Superior temporal gyrus (tissue), 1 donor: ENCODE measurements at regions not wholly inside any gene's neighbourhood (a gene's known extent, or its start where the extent isn't known, plus 50 kb on each side); places are given as distances from the start of the nearest gene placed in this dataset.
"Not testable (repeated sequence)": the region's sequence is repeated elsewhere in the genome, so short reads cannot be mapped to it uniquely, and the experiment has no call there.

Experiments used
- DNase-seq: peaks from one replicate; pipeline ENCODE4 v3.0.0-alpha.2; 2016; ENCODE audit errors: extremely low spot score

DNA sequence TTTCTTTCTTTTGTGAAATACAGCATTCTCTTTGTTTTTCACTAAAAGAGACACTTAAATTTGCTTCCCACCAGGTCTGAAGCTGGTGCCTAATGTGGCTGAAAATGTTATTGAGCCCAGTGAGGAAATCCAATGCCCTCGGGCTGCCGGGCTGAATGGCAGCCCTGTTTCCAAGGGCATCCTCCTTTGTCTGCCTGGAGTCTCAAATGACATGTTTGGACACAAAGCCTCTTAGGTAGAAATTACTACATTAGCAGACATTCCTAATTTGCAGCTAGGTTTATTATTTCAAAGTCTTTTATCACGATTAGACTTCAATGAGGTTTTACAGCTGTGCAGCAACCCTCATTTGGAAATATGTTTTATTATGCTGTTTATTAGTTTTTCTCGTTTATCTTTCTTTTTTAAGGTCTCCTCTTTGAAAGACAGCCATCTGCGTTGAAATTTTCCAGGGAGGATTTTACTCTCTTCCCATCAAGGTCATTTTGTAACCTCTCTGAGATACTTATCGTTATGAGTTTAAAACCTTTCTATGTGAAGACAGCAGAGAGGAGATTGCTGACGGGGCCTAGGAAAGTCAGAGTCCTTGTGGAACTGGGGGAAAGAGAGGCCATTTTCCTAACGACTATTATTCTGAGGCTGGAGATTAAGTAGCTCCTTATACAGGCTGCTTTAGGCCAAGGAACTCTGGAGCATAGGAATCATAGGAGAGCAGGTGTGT, 59.0 kb upstream of the ZNF532 start:
- DNase-seq = peak; percentile 32

DNA sequence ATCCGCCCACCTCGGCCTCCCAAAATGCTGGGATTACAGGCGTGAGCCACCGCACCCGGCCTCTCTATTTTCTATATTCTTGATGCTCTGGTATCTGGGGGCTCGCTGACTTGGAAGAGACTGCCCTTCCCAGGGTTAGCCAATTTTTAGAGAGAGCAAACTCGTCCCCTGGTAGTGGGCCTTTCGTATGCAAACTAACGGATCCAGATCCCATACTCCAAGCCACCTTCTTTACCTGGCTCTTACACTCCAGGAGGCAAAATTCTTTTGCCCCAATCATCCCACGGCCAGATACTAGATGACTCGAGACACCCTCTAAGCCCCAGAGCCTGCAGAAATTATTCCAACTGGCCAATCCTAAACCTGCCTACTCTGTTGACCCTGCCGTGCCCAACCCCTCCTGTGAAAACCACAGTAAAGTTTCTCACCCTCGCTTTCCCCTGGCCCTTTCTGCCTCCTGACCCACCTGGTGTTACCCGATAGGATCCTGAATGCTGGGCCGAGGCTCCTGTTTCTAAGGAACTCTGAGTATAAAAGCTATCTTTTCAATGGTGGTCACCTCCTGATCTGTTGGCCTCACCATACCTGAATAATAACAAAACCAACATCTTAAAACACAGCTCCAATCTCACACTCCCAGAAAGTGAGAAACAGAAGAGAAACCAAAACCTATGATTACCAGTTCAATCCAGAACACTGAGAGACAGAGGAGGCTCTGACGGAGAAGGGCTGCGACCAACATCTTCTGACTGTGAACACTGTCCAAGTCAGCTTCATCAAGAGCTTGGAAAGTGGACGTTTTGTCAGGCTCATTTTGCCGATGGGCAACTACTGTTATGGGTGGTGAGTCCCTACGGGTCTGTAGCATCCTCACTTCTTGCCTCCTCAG, 57.6 kb upstream of the ZNF532 start:
- no peak for DNase-seq

DNA sequence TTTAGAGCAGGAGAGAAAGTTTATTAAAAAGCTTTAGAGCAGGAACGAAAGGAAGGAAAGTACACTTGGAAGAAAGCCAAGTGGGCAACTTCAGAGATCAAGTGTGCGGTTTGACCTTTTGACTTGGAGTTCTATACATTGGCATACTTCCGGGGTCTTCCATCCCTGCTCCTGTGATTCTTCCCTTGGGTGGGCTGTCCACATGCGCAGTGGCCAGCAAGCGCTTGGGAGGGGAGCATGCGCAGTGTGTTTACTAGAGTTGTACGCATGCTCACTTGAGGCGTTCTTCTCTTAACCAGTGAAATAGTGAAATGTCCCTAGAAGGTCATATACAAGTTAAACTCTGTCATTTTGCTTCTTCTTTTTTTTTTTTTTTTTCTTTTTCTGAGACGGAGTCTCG, 56.9 kb upstream of the ZNF532 start:
- DNase-seq = no peak

DNA sequence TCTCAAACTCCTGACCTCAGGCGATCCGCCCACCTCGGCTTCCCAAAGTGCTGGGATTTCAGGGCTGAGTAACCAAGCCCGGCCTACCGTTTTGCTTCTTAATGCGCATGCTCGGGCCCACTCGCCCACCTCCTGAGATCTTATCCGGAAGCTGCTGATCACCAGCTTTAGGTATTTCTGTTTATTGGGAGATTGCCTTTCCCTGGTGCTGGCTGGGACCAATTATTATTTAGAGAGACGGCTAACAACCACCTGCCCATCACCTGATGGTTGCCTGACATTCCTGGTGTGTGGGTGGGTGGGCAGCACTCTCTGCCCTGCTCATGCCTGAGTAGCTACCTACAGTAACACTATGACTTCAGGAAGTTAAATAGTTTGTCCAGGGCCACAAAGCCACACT, 56.3 kb upstream of the ZNF532 start:
- no peak for DNase-seq

DNA sequence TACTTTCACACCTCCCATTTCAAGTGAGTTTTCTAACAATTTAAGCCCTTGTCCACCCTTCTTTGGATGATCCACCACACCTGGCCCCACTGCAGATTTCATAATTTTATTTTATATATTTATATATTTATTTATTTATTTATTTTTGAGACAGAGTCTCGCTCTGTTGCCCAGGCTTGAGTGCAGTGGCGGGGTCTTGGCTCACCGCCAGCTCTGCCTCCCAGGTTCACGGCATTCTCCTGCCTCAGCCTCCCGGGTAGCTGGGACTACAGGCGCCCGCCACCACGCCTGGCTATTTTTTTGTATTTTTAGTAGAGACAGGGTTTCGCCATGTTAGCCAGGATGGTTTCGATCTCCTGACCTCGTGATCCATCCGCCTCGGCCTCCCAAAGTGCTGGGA, 52.8 kb upstream of the ZNF532 start:
- DNase-seq = not testable (repeated sequence)

- DNase-seq = peak; percentile 69
Observed at GRCh38 chr18:58813105-58813504, 51.6 kb upstream of the ZNF532 start.

DNA sequence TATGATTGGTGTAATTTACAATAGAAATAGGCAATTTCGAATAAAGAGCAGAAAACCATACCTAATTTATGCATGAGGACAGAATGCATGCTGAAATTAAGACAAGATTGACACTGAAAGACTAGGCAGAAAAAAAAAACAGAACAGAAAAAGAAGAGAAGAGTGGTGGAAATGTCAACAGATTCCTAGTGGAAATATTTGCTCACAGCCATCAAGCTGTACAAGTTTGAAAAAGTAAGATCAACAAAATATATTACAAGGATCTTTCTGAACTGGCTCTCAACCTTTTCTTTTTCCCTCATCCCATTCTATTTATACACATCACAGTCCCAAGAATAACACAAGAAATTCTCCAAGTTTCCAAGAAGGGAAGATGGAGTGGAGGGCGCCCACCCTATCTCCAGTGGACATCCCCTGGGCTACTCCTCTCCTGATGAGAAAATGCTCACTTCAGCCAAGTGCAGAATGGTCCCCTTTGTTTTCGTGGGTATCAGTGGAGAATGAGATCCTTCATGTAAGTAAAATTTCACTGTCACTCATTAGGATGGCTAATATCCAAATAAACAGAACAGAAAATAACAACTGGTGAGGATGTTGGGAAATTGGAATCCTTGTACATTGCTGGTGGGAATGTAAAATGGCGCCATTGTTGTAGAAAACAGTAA, 51.0 kb upstream of the ZNF532 start:
- DNase-seq = peak; percentile 79

DNA sequence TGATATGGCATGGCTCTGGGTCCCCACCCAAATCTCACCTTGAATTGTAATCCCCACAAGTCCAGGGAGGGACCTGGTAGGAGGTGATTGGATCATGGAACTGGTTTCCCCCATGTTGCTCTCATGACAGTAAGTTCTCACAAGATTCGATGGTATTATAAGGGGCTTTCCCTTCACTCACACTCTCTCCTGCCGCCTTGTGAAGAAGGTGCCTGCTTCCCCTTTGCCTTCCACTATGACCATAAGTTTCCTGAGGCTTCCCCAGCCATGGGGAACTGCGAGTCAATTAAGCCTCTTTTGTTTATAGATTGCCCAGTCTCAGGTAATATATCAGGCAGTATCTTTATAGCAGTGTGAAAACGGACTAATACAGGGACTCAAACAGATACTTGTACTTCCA, 50.4 kb upstream of the ZNF532 start:
- DNase-seq = no peak
